ENCODE measurements at regions not wholly inside any gene's neighbourhood (a gene's known extent, or its start where the extent isn't known, plus 50 kb on each side); places are given as distances from the start of the nearest gene placed in this dataset.

GRCh38 chr14:85074955-85075354, 455.0 kb upstream of the FLRT2 start:
- no peak for DNase-seq (ENCODE audit: low read depth)

- DNase-seq (ENCODE audit: low read depth) = no peak
Measured at GRCh38 chr14:85075694-85076476, 454.1 kb upstream of the FLRT2 start.

DNA sequence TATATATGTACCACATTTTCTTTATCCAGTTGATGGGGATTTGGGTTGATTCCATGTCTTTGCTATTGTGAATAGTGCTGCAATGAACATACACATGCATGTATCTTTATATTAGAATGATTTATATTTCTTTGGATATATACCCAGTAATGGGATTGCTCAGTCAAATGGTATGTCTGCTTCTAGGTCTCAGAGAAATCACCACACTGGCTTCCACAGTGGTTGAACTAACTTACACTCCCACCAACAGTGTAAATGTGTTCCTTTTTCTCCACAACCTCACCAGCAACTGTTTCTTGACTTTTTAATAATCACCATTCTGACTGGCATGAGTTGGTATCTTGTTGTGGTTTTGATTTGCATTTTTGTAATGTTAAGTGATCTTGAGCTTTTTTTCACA, 452.2 kb upstream of the FLRT2 start:
- peak; percentile 33 for DNase-seq (ENCODE audit: low read depth)

GRCh38 chr14:85079842-85080730, 449.9 kb upstream of the FLRT2 start:
- no peak for DNase-seq (ENCODE audit: low read depth)

DNA sequence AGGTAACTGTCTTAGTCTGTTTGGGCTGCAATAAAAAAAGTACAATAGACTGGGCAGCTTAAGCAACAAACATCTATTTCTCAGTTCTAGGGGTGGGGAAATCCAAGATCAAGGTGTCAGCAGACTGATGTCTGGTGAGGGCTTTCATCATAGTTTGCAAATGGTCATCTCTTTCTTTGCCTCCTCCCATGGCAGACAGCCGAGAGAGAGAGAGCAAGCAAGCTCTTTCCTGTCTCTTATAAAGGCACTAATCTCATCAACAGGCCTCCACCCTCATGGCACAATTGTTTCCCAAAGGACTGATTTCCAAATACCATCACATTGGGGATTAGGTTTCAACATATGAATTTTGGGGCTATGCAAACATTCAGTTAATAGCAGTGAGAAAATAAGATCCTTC, 445.6 kb upstream of the FLRT2 start:
- DNase-seq (ENCODE audit: low read depth) = no peak

GRCh38 chr14:85085981-85086380, 444.0 kb upstream of the FLRT2 start:
- no peak for DNase-seq (ENCODE audit: low read depth)

- peak; percentile 60 for DNase-seq (ENCODE audit: low read depth)
Measured at GRCh38 chr14:85087201-85087600, 442.7 kb upstream of the FLRT2 start.

- peak; percentile 44 for DNase-seq (ENCODE audit: low read depth)
Measured at GRCh38 chr14:85088192-85088591, 441.8 kb upstream of the FLRT2 start.

DNA sequence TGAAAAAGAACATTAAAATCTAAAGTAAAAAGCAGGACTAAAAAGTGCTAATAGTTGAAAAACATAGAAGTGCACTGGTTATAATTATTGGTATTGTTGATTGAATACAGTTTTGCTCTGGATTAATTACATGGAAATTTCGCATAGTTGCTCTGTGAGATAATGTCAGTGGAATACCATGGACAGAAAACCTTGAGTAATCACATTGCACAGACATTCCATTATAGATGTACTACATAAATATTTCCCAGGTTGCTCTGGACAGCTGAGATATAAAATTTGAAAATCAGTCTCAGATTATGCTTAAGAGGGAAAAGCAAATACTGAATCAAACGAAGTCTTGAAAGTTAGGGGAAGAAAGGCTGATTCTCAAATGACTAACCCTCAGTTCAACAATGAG, 439.3 kb upstream of the FLRT2 start:
- peak; percentile 61 for DNase-seq (ENCODE audit: low read depth)

DNA sequence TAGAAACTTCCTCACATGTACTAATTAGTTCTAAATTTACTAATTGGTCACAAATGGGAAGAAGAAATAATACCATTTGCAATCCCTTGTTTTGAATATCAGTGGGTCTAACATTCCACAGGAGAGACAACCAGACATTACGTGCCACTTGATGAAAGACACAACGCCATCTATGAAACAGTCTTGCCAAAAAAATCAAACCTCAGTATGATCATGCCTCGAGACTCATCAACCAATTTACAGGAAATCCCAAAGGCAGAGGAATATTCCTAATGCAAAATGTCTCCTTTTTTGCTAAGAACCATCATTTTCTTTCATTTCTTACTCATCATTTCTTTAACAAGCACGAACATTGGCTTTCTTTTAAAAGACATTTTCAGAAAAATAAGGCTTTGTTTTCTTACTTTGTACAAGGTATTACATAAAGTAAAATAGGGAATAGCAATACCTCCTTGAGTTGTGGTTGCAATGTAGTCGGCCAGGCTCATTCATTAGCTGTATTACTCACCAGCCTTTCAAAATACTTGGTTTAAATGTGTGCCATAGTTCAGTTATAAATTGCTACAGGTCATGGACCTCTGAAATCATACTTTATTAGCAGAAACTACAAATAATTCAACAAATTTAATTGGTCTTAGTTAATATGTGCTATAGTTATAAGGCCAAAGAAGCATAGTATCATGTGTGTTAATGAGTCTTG, 436.2 kb upstream of the FLRT2 start:
- peak; percentile 53 for DNase-seq (ENCODE audit: low read depth)

- no peak for DNase-seq (ENCODE audit: low read depth)
Measured at GRCh38 chr14:85102591-85102990, 427.4 kb upstream of the FLRT2 start.

DNA sequence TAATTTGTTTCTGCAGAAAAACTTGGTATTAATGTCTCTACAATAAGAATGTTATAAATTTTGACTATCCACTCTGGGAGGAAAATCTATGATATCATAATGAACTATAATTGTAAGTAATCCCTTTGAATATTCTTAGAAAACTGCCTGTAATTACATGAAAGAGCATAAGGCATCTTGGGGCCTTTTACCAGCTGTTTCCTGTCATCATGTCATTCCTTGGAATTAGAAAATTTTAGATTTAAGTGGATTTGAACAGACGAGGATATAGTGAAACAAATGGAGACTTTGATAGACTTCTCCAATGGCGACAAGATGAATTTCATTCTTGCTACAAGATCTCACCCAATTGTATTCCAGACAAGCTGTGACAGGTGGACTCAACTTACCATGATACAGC, 423.4 kb upstream of the FLRT2 start:
- DNase-seq (ENCODE audit: low read depth) = no peak

DNA sequence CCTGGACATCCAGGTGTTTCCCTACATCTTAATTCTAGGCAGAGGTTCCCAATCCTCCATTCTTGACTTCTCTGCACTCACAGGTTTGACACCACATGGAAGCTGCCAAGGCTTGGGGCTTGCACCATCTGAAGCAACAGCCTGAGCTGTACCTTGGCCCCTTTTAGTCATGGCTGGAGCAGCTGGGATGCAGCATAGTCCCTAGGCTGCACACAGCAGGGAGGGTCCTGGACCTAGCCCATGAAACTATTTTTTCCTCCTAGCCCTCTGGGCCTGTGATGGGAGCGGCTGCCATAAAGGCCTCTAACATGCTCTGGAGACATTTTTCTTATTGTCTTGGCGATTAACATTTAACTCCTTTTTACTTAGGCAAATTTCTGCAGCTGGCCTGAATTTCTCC, 417.2 kb upstream of the FLRT2 start:
- DNase-seq (ENCODE audit: low read depth) = no peak

GRCh38 chr14:85115921-85116320, 414.0 kb upstream of the FLRT2 start:
- DNase-seq (ENCODE audit: low read depth) = no peak

GRCh38 chr14:85118274-85118673, 411.7 kb upstream of the FLRT2 start:
- peak; percentile 14 for DNase-seq (ENCODE audit: low read depth)

DNA sequence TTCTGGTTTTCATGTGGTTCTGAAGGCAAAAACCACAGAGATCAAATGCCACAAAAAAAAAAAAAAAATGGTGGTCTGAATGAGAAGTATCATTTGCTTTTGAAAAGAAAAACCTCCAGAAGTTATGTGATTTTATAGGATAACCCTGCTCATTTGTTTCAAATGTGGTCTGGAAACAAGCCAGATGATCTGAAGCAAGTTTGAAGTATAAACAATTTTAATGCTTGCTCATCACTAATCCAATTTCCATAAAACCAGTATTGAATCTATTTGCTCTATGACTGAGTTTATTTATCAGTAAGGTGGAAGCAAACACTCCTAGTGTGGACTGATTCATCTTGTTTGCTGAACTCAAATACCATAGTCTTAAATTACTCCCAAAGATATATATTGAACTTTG, 407.3 kb upstream of the FLRT2 start:
- DNase-seq (ENCODE audit: low read depth) = peak; percentile 92

- no peak for DNase-seq (ENCODE audit: low read depth)
Measured at GRCh38 chr14:85123755-85124154, 406.2 kb upstream of the FLRT2 start.

DNA sequence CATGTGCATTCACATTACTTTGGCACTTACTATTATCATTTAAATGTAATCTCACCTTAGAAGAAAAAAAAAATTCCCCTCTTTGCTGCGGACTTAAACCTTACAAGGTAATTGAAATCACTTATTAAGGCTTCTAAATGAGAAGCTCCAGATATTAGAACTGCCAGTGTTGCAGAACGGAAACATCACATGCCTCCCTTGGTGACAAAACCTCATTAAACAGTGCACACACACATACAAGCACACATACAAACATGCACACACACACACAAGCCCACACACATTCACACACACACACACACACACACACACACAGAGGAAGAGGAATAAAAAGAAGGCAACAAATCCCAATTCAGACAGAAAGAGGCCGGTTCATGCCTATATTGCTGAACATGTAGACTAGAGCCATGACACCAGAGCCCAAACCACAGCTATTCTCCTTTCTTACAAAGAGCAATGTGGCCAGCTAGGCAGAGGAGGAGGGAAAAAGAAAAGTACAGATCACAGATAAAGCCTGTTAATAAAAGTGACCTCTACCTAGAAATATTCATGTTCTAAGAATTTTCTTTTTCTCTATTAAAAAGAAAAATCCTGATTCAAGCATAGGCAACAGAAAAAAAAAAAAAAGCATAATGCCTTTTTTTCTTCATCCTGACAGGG, 405.2 kb upstream of the FLRT2 start:
- DNase-seq (ENCODE audit: low read depth) = peak; percentile 28

- peak; percentile 4 for DNase-seq (ENCODE audit: low read depth)
Measured at GRCh38 chr14:85125291-85125670, 404.7 kb upstream of the FLRT2 start.

DNA sequence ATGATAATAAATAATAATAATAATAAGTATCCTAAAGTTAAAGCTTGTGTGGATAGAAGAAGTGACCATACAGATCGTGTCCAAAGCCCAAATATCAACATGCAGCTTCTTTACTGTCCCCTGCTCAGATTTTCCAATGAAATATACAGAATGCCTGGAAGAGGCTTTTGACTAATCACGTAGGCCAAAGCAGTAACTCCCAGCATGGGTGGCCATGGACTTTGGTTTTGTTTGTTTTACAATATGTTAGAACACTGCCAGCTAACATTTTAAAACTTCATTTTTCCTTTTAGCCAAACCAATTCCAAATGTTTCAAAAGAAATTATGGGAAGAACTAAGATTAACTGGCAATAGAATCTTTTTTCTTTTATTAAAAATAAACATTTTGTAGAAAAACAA, 400.0 kb upstream of the FLRT2 start:
- DNase-seq (ENCODE audit: low read depth) = no peak

DNA sequence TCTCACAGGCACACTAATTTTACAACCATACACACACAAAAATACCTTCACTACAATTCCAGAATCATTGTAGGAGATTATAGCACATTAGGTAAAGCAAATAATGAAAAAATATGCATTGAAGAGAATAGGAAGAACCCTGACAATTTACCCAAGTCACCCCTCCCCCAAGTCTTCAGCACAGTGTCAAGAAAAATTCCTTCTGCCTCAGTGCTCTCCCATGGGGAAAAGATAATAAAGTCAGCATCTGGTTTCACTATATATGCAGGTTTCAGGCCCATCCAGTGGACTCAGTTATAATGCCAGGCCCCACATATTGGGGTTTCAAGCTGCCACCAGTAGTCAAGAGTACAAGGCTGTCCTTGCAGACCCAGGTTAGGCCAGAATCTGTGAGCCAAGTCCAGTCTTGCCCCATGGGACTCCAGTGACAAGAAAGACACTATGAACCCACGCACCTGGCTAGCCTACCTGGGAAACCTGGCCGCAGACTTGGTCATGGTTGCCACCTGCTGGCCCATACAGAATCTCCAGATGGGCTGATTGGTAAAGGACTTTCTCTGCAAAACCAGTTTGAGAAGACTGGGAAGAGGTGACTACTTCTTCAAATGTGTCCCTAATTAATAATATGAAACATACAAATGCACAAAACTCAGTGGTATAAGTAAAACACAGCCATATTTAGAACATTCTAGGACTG, 398.6 kb upstream of the FLRT2 start:
- no peak for DNase-seq (ENCODE audit: low read depth)

DNA sequence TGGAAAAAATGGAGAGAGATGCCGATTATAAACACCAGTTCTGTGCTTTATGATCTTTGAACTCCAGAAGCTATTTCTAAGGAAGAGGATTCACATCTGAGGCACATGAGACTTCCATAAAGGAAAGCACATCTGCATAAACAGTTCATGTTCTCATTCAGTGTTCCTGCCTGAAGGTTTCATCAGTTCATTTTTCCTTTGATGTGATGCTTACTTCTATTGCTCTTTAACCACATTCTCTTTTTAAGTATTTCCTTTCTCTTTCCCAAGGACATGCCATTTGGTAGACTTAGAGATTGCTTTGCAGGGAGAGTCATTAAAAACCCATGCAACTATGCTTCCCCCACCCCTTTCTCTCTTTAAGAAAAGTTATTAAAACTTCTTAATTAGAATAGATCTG, 387.0 kb upstream of the FLRT2 start:
- peak; percentile 17 for DNase-seq (ENCODE audit: low read depth)

Measured in iris pigment epithelial cell (primary cell).